HG03354 (cell line): ENCODE measurements at regions not wholly inside any gene's neighbourhood (a gene's known extent, or its start where the extent isn't known, plus 50 kb on each side); places are given as distances from the start of the nearest gene placed in this dataset.
"Not testable (repeated sequence)": the region's sequence is repeated elsewhere in the genome, so short reads cannot be mapped to it uniquely, and the experiment has no call there.

Experiments
- ATAC-seq: cut with Tn5 transposase; IDR thresholded peaks from one replicate; pipeline ENCODE4 v1.9.1; 2021; ENCODE audit warnings: mild to moderate bottlenecking; ENCODE audit not compliant: unreplicated experiment, poor library complexity, severe bottlenecking

DNA sequence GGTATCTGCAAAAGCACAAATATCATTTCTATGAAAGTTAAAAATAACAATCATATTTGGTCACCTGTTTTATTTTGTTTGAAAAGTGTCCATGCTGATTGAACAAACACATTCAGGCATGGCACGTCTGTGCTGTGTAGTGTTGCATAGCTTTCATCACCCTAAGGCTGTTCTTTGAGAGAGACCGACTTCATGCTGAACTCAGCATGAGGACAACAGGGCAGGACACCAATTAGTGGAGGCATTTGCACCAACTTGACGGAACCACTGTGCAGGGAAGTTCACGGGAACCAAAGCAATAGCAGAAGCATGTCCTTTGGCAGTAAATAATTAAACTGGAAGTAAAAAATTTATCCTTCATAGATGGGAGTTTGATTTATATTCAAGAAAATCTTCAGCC is 158.4 kb upstream of the SLC7A11 start:
- ATAC-seq, result no peak

GRCh38 chr4:138400066-138400465 is 157.9 kb upstream of the SLC7A11 start:
- no peak for ATAC-seq

- ATAC-seq, result no peak
These were observed 156.9 kb upstream of the SLC7A11 start for GRCh38 chr4:138399081-138399480.

- no peak for ATAC-seq
These were observed 156.2 kb upstream of the SLC7A11 start for GRCh38 chr4:138398322-138398721.

DNA sequence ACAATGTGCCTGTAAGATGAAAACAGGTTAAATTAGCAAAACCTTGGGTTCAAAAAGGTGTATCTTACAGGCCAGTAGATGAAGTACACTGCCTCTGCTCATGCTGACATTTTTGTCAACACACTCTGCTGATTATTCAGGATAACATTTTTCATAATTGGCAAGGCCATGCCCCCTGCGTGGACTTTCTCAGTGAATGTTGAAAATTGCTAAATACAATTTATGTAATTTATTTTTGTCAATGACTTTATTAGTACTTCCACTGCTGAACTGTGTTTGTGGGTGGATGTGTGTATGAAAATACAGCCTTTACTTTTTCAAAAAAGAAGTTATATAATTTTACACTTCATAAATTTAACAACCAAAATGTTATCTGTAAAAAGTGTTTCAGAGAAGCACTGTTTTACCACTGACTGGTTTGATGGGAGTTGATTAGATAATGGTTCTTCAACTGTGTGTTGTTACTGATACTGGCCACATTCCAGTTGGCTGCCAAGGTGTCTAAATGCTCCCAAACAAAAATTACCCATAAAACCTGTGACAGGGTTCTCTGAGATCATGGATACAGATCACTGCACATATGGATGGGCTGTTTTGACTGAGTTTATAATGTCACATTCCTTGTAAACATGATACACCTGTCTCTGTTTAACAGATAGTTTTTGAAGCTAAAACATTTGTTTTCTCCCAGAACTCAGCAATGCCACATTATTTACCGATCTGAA is 151.9 kb upstream of the SLC7A11 start:
- no peak for ATAC-seq

DNA sequence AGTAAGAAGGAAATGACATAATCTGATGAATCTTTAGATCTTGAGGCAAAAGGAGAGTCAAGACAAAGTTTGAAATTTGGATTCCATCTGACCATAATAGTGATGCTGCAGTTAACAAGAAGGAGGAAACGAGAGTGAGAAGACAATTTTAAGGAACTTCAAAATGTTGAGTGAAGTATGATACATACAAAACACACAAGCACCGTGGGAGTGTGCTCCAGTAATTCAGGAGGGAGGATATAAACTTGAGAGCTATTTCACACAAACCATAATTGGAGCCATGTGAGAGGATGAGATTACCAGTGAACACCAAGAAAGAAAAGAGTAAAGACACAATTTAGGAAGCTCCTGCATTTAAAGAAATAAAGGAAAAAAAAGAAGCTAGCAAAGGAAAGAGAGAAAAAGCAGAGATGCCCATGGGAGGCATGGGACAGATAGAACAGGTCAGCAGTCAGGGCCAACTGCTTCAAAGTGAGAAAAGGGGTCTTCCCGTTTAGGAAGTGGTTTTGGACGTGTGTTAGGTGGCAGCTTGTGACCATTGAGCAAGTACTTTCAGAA is 150.7 kb upstream of the SLC7A11 start:
- ATAC-seq, result peak; percentile 55

DNA sequence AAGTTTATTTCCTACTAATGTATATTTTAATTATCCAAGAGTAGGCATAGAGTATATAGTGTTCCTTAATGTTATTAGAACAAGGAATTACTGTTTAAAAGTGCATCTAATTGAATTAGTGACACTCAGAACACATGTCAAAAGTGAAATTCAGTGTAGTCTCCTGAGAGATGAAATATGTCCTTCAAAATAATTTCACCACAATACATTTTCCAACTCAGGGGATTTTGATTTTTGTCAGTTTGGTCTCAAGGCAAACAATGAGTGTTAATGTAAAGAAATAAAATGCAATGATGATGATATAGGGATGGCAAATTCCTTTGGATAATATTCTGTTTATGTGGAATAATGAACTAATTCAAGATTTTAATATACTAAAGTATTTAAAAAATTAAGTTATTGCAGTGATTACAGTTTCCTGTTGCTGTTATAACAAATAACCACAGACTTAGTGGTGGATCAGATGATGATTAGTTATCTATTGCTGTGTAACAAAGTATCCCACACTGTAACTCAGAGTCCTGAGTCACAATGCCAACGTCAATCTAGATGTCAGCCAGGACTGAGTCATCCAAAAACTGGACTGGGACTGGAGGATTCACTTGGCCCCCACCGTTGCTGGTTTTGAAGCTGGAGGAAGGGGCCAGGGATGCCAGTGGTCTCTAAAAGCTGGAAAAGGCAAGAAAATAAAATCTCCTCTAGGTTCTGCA is 148.0 kb upstream of the SLC7A11 start:
- no peak for ATAC-seq

DNA sequence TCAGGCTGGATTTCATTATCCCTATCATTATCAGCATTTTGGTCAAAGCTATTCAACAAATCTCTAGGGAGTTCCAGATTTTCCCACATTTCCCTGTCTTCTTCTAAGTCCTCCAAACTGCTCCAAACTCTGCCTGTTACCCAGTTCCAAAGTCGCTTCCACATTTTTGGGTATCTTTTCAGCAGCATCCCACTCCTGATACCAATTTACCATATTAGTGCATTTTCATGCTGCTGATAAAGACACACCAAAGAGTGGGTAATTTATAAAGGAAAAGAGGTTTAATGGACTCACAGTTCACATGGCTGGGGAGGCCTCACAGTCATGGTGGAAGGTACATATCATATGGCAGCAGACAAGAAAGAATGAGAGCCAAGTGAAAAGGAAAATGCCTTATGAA is 132.8 kb upstream of the SLC7A11 start:
- no peak for ATAC-seq

GRCh38 chr4:138367942-138368341 is 125.8 kb upstream of the SLC7A11 start:
- ATAC-seq, result no peak

GRCh38 chr4:138352446-138352845 is 110.3 kb upstream of the SLC7A11 start:
- not testable (repeated sequence) for ATAC-seq

DNA sequence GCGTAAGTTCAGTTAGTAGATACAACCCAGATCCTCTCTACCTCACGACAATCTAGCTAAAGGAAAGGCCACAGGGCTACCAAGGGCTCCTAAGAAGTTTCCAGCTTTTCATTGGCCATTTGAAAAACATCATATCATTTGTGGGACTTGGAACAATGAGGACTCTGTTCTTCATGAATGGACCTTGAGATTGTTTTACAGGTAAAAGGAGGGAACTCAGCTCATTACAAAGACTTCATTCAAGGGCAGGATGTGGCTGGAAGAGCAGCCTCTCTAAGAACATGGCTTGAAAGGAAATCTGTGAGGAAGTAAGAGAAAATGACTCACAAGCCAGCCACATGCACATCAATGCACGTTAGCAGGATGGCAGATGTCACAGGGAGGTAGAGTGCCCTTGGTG is 105.9 kb upstream of the SLC7A11 start:
- peak; percentile 70 for ATAC-seq

GRCh38 chr4:138347561-138347960 is 105.4 kb upstream of the SLC7A11 start:
- no peak for ATAC-seq

GRCh38 chr4:138344851-138345250 is 102.7 kb upstream of the SLC7A11 start:
- no peak for ATAC-seq

DNA sequence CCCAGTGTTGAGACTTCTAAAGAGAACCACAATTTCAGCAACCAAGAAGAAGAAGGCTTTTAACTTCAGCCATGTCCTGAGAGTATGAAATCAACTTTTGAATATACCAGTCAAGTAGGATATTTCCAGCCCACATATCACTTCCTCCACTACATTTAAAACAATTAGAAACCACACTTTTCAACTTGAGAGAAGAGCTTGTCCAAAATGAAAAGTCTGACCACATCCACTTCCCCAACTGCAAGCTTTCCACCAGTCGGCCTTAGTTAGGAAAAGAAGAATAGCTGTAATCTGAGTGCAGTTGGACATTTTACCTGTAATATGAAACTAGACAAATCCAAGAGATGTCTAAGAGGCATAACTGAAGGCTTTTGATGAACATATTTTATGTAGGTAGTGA is 101.9 kb upstream of the SLC7A11 start:
- no peak for ATAC-seq

- ATAC-seq, result peak; percentile 82
These were observed 99.7 kb upstream of the SLC7A11 start for GRCh38 chr4:138341739-138342415.

- ATAC-seq, result no peak
These were observed 96.7 kb upstream of the SLC7A11 start for GRCh38 chr4:138338840-138339239.

- ATAC-seq, result not testable (repeated sequence)
These were observed 96.1 kb upstream of the SLC7A11 start for GRCh38 chr4:138338222-138338621.

DNA sequence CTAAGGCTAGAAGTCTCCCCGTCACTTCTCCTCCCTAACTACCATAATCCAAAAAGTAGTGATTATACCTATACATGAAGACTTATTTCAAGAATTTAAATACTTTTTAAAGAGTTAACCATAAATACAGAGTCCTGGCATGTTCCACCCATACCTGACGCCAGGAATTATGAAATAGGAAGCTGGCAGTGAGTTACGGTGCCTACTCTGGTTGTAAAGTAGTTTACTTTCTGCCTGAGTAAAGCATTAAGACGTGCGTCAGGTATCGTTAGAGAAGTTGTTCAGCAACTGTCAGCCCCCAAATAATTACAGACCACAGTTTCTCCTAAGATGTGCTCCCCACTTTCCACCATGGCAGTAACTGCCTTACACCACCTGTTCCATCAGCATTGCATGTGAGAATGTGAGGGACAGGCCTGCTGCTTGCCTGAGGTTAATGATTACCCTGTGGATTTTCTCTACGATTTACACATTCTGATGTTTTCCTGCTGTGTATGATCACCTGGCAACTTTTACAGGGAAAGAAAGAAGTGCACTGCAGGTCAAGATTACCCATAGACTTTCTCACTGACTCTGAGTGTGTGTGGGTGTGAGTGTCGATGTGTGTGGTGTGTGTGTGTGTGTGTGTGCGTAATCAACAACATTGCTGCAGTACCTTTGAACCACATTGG is 92.3 kb upstream of the SLC7A11 start:
- no peak for ATAC-seq

DNA sequence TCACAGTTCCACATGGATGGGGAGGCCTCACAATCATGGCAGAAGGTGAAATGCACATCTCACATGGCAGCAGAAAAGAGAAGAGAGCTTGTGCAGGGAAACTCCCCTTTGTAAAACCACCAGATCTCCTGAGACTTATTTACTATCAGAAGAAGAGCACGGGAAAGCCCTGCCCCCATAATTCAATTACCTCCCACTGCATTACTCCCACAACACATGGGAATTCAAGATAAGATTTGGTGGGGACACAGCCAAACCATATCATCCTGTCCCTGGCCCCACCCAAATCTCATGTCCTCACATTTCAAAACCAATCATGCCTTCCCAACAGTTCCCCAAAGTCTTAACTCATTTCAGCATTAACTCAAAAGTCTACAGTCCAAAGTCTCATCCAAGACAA is 90.3 kb upstream of the SLC7A11 start:
- not testable (repeated sequence) for ATAC-seq

DNA sequence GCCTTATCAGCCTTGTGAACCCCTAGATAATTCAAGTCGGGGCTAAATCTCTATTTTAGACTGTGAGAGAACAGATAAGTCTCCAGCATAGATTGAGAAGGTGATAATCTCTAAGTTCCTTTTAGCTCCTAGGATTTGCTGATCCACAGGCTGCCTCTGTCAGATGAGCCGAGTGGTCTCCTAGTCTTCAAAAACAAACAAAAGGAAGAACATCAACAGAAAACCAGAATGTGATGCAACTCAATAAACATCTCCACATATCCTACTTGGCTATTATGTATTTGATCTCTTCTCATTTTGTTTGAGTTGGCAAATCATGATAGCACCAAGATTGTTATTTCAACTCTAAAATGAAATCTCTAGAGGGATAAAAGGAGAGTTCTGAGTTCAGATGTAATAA is 88.4 kb upstream of the SLC7A11 start:
- no peak for ATAC-seq
